Skin epidermis (tissue), 12 donors: ENCODE measurements at regions not wholly inside any gene's neighbourhood (a gene's known extent, or its start where the extent isn't known, plus 50 kb on each side); places are given as distances from the start of the nearest gene placed in this dataset.

Source experiments
- H3K27ac ChIP-seq, 21 experiments: fragments of 200-600 bp; sonication (generic) in 11 of 21; one replicate each; pipeline ENCODE4 v1.5.0; 2020; ENCODE audit warnings: mild to moderate bottlenecking in 3 of 21, inconsistent platforms in 2 of 21, moderate library complexity in 2 of 21
- H3K4me3 ChIP-seq, 7 experiments: fragments of 200-600 bp; sonication (generic) in 2 of 7; one replicate each; pipeline ENCODE4 v1.5.0; 2020; ENCODE audit warnings: inconsistent platforms in 2 of 7, mild to moderate bottlenecking in 2 of 7, moderate library complexity in 1 of 7

DNA sequence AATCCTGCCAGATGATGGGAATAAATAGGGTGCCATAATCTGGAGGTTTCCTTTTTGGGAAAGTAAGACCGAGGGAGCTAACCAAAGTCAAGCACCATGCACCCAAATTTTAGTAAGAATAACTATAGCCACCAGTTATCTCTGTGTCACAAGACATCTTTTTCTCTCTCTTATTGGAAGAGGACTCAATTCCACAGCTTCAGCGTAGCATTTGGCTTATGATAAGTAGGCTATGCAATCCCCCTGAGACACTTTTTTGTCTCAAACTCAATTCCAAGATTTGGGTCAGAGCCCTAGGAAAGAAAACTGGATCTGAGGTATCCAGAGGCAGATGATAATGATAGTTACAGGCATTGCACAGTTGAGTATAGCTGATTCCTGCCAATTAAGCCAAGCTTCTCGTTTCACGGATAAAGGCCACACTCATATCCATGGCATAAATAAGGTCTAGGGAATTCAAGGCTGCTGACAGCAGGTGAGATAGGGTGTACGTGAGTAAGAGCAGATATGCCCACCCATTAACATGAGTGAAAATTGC lies 425.2 kb upstream of the CNTNAP2 start:
- H3K4me3 ChIP-seq: no peak overlapping the region
- no peak overlapping the region for H3K27ac ChIP-seq

DNA sequence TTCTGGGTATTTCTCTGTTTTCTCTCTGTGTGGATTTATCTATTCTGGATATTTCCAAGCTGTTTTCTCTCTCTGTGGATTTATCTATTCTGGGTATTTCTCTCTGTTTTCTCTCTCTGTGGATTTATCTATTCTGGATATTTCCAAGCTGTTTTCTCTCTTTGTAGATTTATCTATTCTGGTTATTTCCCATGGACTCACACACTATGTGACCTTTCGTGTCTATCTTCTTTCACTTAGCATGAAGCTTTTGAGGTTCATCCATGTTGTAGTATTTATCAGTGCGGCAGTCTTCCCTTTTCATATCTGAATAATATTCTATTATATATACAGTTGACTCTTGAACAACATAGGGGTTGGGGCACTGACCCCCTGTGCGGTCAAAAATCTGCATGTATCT lies 435.0 kb upstream of the CNTNAP2 start:
- H3K27ac ChIP-seq: no peak overlapping the region
- no peak overlapping the region for H3K4me3 ChIP-seq

DNA sequence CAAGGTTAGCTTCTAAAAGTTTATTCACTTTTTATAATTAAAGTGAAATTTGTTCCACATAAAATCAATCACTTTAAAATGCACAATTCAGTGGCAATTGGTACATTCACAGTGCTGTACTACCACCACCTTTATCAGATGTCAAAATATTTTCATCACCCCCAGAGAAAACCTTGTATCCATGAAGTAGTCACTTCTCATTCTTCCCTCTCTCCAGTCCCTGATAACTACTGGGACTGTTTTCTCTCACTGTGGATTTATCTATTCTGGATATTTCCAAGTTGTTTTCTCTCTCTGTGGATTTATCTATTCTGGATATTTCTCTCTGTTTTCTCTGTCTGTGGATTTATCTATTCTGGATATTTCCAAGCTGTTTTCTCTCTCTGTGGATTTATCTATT lies 435.4 kb upstream of the CNTNAP2 start:
- Histone ChIP-seq H3K4me3 (no peak overlapping the region), H3K27ac (no peak overlapping the region)

DNA sequence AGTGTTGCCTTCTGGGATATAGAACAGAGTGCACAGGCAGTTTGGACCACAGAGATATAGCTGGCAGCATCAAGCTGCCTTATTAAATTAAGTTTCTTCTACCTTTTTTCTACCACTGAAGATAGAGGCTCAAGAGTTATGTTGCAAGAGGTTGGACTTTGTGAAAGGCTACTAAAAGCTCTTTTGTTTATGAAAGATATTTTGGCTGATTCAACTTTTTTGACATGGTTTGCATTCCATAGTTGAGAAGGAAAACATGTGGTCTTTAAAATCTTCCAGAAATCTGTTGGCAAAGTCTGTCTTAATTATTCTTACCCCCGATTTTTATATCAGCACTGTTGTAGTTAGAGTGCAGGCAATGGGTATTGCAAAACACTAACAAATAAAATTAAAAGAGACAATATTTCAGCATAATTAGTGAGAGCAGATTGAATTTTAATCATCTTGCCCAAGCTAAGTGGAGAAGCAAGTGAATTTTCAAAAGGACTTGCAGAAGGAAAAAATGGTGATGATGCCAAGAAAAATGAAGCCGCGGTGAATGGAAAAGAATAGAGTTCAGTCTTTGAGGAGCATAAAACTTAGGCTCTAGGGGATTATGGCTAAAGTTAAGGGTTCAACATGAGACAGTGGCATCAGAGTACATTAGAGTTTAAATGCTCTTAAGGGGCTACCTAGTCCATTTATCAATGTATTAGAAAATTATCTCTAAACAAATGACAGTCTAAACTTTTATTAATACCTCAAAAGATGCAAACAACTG lies 450.9 kb upstream of the CNTNAP2 start:
- Histone ChIP-seq H3K27ac (no peak overlapping the region), H3K4me3 (no peak overlapping the region)

DNA sequence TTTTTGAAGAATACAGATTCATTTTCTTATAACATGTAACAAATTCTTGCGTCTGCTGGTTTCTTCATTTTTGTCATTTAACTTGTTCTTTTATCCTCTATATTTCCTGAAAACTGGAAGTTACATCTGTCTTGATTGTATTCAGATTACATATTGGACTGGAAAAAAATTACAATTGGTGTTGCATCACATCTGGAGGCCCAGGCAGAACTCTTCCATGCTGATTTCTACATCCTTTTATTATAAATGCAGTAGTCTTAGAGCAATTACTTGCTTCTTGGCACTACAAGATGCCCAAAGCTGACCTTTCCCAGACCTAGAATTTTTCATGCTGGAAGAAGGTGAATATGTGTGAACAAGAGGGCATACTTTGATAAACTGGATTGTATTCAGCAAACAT lies 460.9 kb upstream of the CNTNAP2 start:
- no peak overlapping the region for H3K4me3 ChIP-seq
- no peak overlapping the region for H3K27ac ChIP-seq

DNA sequence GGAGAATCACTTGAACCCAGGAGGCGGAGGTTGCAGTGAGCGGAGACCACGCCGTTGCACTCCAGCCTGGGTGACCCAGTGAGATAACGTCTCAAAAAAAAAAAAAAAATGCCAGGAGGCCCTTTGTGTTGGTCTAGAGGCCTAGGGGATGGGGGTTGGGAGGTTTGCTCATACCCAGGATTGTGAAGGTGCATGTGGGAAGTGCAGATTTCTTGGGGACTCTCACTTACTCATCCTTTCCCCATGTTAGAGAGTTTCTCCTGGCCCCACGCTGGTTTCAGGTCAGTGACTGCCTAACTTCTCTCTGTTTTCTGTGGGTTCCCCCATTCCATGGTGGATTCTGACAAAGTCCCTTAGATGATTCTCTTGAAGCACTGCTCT lies 471.5 kb upstream of the CNTNAP2 start:
- Histone ChIP-seq H3K4me3 (no peak overlapping the region), H3K27ac (no peak overlapping the region)

DNA sequence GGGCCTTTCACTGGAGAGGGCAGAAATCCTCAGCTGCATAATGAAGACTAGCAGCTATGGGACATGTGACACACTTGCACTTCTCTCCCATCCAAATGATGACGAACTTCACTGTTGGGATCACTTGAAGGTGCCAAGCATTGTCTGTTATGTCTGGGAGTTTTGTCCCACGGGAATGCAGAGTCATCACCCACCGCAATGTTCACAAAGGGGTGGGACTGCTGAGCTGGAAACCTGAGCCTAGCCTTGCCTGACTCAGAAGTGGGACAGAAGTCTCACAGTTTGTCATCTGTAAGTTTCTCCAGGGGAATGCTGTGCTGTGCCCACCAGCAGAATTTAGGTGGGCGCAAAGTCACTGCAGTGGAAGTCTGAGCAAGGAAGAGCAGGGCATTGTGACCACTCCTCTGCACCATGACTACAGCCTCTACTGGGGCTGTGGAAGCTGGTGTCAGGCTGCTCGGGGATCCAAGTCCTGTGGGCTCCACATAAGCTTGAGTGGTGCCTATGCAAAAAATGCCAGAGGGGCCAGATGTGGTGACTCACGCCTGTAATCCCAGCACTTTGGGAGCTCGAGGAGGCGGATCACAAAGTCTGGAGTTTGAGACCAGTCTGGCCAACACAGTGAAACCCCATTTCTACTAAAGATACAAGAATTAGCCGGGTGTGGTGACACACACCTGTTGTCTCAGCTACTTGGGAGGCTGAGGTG lies 472.0 kb upstream of the CNTNAP2 start:
- no peak overlapping the region for H3K4me3 ChIP-seq
- peak overlapping the region in 1 of 21 experiments; percentile 13 for H3K27ac ChIP-seq

DNA sequence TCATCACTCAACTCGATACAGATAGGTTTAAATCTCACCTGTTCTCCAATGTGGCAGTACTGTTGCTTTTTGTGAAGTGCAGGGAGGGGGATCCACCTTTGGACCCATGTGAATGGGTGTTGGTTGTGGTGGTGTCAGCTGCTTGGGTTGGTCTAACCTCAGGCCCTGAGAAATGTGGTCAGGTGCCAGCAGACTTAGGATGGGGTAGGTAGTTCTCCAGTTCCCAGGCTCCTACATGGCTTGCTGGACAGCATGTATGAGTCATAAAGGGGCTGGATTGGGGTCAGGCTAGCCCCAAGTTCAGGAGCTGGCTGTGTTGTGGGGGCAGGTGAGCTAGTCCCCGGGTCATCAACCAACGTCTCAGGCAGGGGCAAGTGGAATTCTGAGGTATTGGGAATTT lies 472.6 kb upstream of the CNTNAP2 start:
- Histone ChIP-seq H3K27ac (peak overlapping the region in 1 of 21 experiments; percentile 13), H3K4me3 (no peak overlapping the region)

DNA sequence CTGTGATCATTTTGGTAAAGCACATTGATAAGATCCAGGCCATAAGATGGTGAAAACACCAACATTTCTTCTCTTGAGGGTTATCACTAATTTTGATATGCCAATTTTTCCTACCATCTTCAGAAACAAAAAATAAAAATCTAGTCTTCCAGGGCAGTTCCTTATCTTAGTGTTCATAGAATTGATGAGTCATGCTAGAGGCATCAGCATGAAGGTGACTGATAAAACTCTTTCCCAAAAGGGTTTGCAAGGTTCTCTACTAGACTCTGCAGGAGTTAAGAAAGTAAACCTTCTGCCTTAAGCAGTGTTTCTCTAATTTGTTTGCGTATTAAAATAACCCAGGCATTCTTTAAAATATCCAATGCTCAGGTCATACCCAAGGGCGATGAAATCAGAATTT lies 483.1 kb upstream of the CNTNAP2 start:
- Histone ChIP-seq H3K4me3 (no peak overlapping the region), H3K27ac (no peak overlapping the region)

DNA sequence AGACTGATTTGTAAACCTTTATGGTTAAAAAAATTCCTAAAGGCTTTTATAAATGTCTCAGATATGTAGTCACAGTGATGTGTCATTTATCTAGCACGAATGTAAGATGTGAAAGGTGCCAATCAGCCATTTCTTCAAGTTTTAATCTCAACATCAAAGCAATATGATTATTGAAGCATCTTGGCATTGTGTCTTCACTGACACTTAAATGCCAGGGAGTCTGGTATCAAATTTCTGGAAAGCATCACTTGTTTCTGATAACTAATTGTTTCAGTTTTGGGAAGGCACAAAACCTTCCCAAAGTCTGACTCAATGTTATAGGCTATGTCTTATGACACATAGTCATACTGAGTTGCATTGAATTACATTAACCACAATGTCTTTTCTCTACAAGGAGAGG lies 492.0 kb upstream of the CNTNAP2 start:
- no peak overlapping the region for H3K4me3 ChIP-seq

DNA sequence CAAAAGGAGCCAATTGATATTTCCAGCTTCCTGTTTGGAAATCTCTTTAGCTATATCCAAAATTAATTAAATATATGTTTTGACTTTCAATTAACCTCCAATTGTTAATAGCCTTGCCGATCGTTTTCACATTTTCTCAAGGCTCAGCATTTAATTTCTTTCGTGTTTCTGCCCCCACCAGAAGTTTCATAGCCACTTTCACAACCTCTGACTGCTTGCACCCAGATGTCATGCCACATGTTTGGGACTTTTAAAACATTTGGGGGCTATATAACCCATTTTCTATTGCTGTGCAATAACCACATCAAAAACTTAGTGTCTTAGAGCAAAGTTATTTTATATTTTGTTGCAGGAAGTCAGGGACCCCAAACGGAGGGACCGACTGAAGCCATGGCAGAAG lies 510.6 kb upstream of the CNTNAP2 start:
- H3K27ac ChIP-seq: no peak overlapping the region
- no peak overlapping the region for H3K4me3 ChIP-seq

More for the DNA sequence above, 492.0 kb upstream of the CNTNAP2 start:
- H3K27ac ChIP-seq: no peak overlapping the region

DNA sequence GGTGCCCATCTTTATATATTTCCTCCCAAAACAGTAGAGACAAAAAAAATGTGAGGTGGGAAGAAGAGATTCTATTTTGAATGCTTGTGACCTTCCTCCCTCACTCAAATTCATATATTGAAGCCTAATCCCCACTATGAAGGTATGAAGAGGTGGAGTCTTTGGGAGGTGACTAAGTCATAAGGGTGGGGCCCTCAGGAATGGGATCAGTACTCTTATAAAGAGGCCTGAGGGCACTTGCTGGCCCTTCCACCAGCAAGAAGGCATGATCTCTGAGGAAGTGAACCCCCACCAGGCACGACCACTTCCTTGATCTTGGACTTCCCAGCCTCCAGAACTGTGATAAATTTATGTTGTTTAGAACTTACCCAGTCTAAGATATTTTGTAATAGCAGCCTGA lies 517.2 kb upstream of the CNTNAP2 start:
- Histone ChIP-seq H3K27ac (no peak overlapping the region), H3K4me3 (no peak overlapping the region)

DNA sequence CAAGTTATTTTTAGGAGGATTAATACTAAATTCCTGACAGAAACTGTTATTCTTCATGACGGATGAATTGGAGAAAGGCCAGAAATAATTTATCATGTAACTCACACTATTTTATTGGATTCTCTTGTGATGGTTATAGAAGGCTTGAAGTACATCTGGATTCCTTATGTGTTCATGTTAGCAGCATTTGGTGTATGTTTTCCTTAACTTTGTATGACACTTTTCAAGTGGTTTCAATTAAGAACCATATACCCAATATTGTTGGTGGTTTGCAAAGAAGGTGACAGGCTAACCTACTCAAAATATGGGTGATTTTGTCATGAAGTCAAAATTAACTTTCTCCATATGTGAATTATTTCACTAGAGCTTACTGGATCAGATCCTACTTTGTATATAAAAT lies 532.2 kb upstream of the CNTNAP2 start:
- Histone ChIP-seq H3K27ac (no peak overlapping the region), H3K4me3 (no peak overlapping the region)

DNA sequence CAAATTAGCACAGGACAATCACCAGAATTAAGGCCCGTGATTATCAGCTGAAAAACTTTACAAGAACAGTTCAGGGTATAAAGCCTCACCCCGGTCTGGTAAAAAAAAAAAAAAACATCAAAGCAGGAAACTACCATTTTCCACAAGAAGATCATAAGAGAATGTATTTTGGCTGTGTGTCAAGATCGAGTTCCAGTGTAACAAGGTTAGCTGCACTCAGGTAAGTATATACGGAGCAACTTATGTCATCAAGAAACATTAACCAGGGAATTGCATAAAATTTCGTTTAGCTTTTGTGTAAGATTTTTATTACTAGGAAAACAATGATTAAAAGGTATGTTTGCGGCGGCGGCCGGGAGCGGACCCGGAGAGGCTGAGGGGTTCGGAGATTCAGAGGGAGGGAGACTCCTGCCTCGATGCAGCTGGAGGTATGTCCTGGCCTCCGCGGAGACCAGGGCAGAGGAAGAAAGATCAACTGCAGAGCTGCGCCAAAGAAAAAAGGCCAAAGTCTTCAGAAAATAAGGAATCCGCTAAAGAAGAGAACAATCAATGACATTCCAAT lies 533.8 kb upstream of the CNTNAP2 start:
- H3K4me3 ChIP-seq: no peak overlapping the region

DNA sequence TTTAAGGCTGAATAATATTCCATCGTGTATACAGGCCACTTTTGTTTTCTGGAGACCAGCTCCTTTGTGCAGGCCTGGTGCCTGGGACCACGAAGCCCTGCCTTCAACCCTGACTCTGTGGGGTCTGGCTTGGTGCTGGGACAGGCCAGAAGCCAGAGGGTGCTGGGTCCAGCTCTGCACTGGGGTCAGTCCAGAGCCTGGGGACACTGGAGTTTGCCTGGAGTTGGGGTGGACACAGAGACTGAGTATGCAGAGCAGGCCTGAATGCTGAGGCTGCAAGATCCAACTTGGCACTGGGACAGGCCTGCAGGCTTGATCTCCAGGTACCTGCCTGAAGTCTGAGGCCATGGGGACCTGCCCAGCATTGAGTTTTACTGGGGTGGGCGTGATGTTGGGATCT lies 558.8 kb upstream of the CNTNAP2 start:
- Histone ChIP-seq H3K27ac (no peak overlapping the region), H3K4me3 (no peak overlapping the region)

More for the DNA sequence above, 533.8 kb upstream of the CNTNAP2 start:
- H3K27ac ChIP-seq: no peak overlapping the region

DNA sequence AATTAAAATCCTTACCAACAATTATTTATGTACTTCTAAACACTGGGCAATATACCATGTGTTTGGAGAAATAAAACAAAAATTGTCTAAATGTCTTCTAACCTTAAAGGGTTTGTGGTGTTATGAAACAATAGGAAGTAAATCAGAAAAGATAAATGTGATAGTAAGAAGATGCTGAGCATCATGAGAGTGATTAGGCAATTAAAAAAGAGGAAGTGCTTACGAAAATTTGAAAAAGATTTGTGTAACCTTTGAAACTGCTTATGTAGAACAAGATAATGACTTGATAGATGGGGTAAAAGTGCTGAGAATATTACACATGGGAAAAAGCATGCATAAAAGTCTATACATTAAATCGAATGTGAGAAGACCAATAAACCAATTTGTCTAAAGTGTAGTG lies 573.4 kb upstream of the CNTNAP2 start:
- no peak overlapping the region for H3K27ac ChIP-seq
- no peak overlapping the region for H3K4me3 ChIP-seq

DNA sequence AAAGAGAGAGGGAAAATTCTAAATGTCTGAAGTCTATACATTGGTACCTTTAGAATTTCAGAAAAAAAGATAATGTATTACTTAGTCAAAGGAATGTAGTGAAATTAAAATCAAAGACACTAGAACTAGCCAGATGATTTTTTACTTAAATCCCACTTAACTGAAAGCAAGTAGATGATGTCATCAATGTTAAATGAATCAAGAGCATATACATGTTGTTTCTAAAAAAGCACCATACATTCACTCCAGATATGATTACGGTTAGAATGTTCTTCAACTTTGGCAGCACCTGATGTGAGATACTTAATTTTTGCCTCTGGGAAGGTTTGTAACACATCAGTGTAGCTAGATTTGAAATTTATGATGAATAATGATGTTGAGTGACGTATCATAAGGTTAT lies 576.7 kb upstream of the CNTNAP2 start:
- Histone ChIP-seq H3K27ac (no peak overlapping the region), H3K4me3 (no peak overlapping the region)

DNA sequence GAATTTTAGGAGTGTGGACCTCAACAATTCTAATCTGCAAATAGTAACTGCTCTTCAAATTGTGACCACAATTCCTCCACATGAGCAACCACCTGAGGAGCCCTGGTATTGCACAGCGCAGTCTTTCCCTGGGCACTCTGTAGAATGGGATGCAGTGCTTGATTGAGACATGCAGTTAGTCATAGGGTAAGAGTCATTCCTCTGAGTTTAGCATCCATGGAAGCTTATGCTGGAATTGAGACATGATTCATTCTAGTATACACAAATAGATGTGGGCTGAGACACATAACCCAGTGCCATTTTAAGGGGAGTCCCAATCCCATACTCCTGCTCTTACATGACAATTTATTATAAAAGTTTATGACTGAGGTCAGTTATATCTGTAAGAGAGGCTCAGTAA lies 582.3 kb upstream of the CNTNAP2 start:
- H3K27ac ChIP-seq: no peak overlapping the region
- H3K4me3 ChIP-seq: no peak overlapping the region

DNA sequence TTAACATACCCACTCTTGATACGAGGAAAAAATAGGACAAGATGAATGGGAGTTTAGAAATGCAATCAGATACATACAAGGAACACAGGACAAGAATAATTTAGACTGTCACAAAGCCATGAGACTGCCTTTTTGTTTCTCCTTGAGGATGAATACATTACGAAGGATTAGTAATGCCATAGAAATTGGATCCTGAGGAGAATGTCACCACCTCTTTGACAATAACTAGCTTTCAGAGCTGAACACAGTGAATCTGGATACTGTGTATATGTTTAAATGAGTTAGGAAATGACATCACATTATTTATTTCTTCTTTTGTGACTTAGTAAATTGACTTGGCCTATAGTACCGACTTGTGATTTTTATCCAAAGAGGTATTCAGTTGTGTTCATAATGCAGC lies 596.3 kb upstream of the CNTNAP2 start:
- H3K27ac ChIP-seq: no peak overlapping the region
- no peak overlapping the region for H3K4me3 ChIP-seq

DNA sequence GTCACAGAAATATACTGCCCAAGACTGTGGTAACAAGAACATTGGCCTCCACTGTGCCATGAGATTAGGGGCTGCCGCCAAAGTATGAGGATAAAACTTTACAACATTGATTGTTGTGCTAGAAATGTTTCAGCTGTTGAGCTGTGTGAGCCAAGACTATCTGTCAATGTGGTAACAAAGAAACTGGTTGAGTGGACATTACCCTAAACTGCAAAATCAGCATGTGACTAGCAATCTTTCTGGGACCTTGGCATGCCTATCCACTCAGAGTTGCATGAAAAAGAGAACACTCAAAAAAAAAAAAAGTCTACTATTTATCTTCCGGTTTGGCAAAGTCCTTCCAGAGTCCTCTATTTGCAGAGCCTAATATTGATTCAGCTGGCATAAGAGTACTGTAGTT lies 605.6 kb upstream of the CNTNAP2 start:
- Histone ChIP-seq H3K4me3 (no peak overlapping the region), H3K27ac (no peak overlapping the region)

DNA sequence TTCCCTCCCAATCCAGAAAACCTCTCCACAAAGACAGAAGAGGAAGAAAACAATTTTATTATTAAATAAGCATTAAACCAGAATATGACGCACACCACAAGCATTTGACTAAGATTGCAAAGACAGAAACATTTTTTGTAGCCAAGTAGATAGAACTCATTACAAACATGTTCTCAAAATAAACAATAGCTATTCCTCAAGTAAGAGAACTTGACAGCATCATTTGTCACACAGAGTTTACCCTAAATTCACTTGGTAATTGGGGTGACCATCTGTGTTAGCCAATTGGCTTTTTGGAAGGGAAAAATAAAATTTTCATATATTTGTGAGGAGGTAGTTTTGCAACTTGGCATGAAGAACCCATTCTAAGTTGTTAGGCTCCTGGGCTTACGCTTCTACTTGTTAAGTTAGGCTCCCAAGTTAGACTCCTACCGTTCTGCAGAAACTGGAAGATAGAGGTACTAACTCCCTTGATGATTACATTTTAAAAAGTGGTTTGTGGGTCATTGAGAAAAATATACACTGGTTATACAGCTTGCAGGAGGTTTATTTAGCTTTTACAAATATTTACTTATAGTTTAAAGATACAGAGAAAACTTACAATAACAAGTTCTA lies 618.6 kb upstream of the CNTNAP2 start:
- H3K27ac ChIP-seq: no peak overlapping the region
- no peak overlapping the region for H3K4me3 ChIP-seq
